T-cell (primary cell): ENCODE measurements at regions not wholly inside any gene's neighbourhood (a gene's known extent, or its start where the extent isn't known, plus 50 kb on each side); places are given as distances from the start of the nearest gene placed in this dataset.

ENCODE experiments used
- ATAC-seq, 4 experiments: fragments of 200-7000 bp in 3 of 4; fragments of 150-1000 bp in 1 of 4; cut with Tn5 transposase; replicated peaks in 1 of 4; 1 replicate in 3 of 4; 2 replicates in 1 of 4; pipeline ENCODE4 v1.10.0; 2021; ENCODE audit warnings: moderate library complexity in 3 of 4, mild to moderate bottlenecking in 2 of 4, moderate number of reproducible peaks in 1 of 4
- CTCF ChIA-PET, 2 donors: fragments of 300-600 bp; sonication (Branson Sonifier 250); formaldehyde crosslinking; loops; one replicate each; lab custom pipeline; 2022; ENCODE audit warnings: antibody characterized with exemption in 2 of 2; lab: Charles Lee
- POLR2A ChIA-PET, 2 donors: fragments of 300-600 bp; sonication (Branson Sonifier 250); formaldehyde crosslinking; loops; one replicate each; lab custom pipeline; 2022; ENCODE audit warnings: antibody characterized with exemption in 2 of 2; lab: Charles Lee
- DNase-seq, 35 experiments: peaks; one replicate each; pipeline versions ENCODE4 v3.0.0 to v3.0.0-alpha.2; 2013 to 2023
- H3K27ac ChIP-seq: one replicate; pipeline ENCODE4 v1.5.1; 2013; ENCODE audit warnings: low read length
- H3K27me3 ChIP-seq, 2 experiments: replicated peaks in 1 of 2; 1 replicate in 1 of 2; 2 replicates in 1 of 2; pipeline versions ENCODE4 v1.6.1 to v1.7.0; 2013; ENCODE audit warnings: low read length in 1 of 2, mixed read lengths in 1 of 2; ENCODE audit not compliant: control insufficient read depth in 2 of 2, insufficient read depth in 2 of 2; ENCODE audit errors: extremely low read depth in 1 of 2
- H3K36me3 ChIP-seq, 2 donors: 1 replicate in 1 of 2; 2 replicates in 1 of 2; pipeline versions ENCODE4 v1.6.1 to v1.7.0; 2013; ENCODE audit warnings: low read length in 1 of 2; ENCODE audit not compliant: control insufficient read depth in 2 of 2, insufficient read depth in 1 of 2; ENCODE audit errors: extremely low read depth in 1 of 2
- H3K4me1 ChIP-seq, 2 experiments: 1 replicate in 1 of 2; 2 replicates in 1 of 2; pipeline versions ENCODE4 v1.6.1 to v1.7.0; 2013; ENCODE audit warnings: low read length in 2 of 2, mixed read lengths in 1 of 2; ENCODE audit not compliant: insufficient read depth in 2 of 2, control insufficient read depth in 1 of 2; ENCODE audit errors: extremely low read depth in 1 of 2
- H3K4me3 ChIP-seq, 2 donors: 1 replicate in 1 of 2; 2 replicates in 1 of 2; pipeline versions ENCODE4 v1.5.1 to v1.7.0; 2013; ENCODE audit warnings: mild to moderate bottlenecking in 2 of 2, low read length in 1 of 2, moderate library complexity in 1 of 2; ENCODE audit not compliant: control insufficient read depth in 1 of 2; ENCODE audit errors: extremely low read depth in 1 of 2
- H3K9me3 ChIP-seq: 2 replicates; pipeline ENCODE4 v1.7.0; 2013
- H3K27ac Mint-ChIP-seq, 2 donors: one replicate each; pipeline ENCODE4 v1.8.0; 2020 to 2021; ENCODE audit warnings: mild to moderate bottlenecking in 2 of 2, mixed read lengths in 2 of 2
- H3K27me3 Mint-ChIP-seq, 2 donors: one replicate each; pipeline ENCODE4 v1.8.0; 2021 to 2022; ENCODE audit warnings: mixed read lengths in 2 of 2
- H3K36me3 Mint-ChIP-seq: one replicate; pipeline ENCODE4 v1.8.0; 2021; ENCODE audit warnings: mixed read lengths
- H3K4me1 Mint-ChIP-seq, 3 donors: one replicate each; pipeline ENCODE4 v1.8.0; 2020 to 2022; ENCODE audit warnings: mixed read lengths in 3 of 3, mild to moderate bottlenecking in 1 of 3
- H3K4me3 Mint-ChIP-seq, 3 donors: one replicate each; pipeline ENCODE4 v1.8.0; 2020 to 2022; ENCODE audit warnings: mild to moderate bottlenecking in 3 of 3, mixed read lengths in 3 of 3, moderate library complexity in 3 of 3
- H3K9me3 Mint-ChIP-seq, 3 donors: one replicate each; pipeline ENCODE4 v1.8.0; 2020 to 2022; ENCODE audit warnings: mixed read lengths in 3 of 3
- WGBS: methylation state at CpG from one replicate; pipeline ENCODE4 v1.1.5; 2013; ENCODE audit warnings: missing lambda C conversion rate; ENCODE audit not compliant: insufficient coverage; 5-methylcytosine and 5-hydroxymethylcytosine counted together

GRCh38 chr20:22914291-22914690 lies 120.8 kb upstream of the SSTR4 start:
- Histone ChIP-seq H3K9me3 (no peaks in the 10 kb centered on the region), H3K27me3 (peaks cover 0 to 3% of the 10 kb centered on the region in 2 experiments), H3K4me1 (no peaks in the 10 kb centered on the region), H3K36me3 (no peaks in the 10 kb centered on the region), H3K27ac (no peak overlapping the region), H3K4me3 (no peak overlapping the region)
- ChIA-PET CTCF (no interaction called here), POLR2A (no interaction called here)
- no peak overlapping the region for H3K27ac Mint-ChIP-seq
- ATAC-seq (no peak), DNase-seq (no peak)
- H3K36me3 Mint-ChIP-seq = no peaks in the 10 kb centered on the region
- no peaks in the 10 kb centered on the region for H3K4me1 Mint-ChIP-seq
- no peak overlapping the region for H3K4me3 Mint-ChIP-seq
- peaks cover 5 to 8% (median 5%) of the 10 kb centered on the region in 3 donors for H3K9me3 Mint-ChIP-seq
- H3K27me3 Mint-ChIP-seq = no peaks in the 10 kb centered on the region
- WGBS = no CpG with 5 or more reads among the region's 2 CpGs

- POLR2A ChIA-PET = no interaction called here
- no peaks in the 10 kb centered on the region for H3K9me3 ChIP-seq
- Mint-ChIP-seq H3K9me3 (peaks cover 5 to 8% (median 5%) of the 10 kb centered on the region in 3 donors), H3K4me3 (no peak overlapping the region), H3K4me1 (no peaks in the 10 kb centered on the region), H3K36me3 (no peaks in the 10 kb centered on the region), H3K27me3 (no peaks in the 10 kb centered on the region), H3K27ac (no peak overlapping the region)
- H3K4me3 ChIP-seq = no peak overlapping the region
- CTCF ChIA-PET = no interaction called here
- H3K4me1 ChIP-seq = no peaks in the 10 kb centered on the region
- no peak for DNase-seq
- H3K27ac ChIP-seq = no peak overlapping the region
- no peak for ATAC-seq
- H3K27me3 ChIP-seq = peaks cover 0 to 3% of the 10 kb centered on the region in 2 experiments
- no CpG with 5 or more reads among the region's 2 CpGs for WGBS
- H3K36me3 ChIP-seq = no peaks in the 10 kb centered on the region
Observed at GRCh38 chr20:22915512-22915911, 119.6 kb upstream of the SSTR4 start.

GRCh38 chr20:22916021-22916842 lies 118.9 kb upstream of the SSTR4 start:
- no peak overlapping the region for H3K27ac ChIP-seq
- H3K9me3 Mint-ChIP-seq = peaks cover 5 to 8% (median 5%) of the 10 kb centered on the region in 3 donors
- H3K4me1 Mint-ChIP-seq = no peaks in the 10 kb centered on the region
- H3K36me3 ChIP-seq = no peaks in the 10 kb centered on the region
- no peaks in the 10 kb centered on the region for H3K9me3 ChIP-seq
- DNase-seq (no peak), ATAC-seq (no peak)
- no peak overlapping the region for H3K4me3 Mint-ChIP-seq
- no peaks in the 10 kb centered on the region for H3K36me3 Mint-ChIP-seq
- no peak overlapping the region for H3K27ac Mint-ChIP-seq
- H3K27me3 ChIP-seq = peaks cover 0 to 3% of the 10 kb centered on the region in 2 experiments
- POLR2A ChIA-PET = no interaction called here
- WGBS = 67% methylated on average over 9 of the region's 12 CpGs
- CTCF ChIA-PET = no interaction called here
- peaks cover 0 to 2% of the 10 kb centered on the region in 2 donors for H3K27me3 Mint-ChIP-seq
- no peaks in the 10 kb centered on the region for H3K4me1 ChIP-seq
- H3K4me3 ChIP-seq = no peak overlapping the region

- DNase-seq = no peak
- Mint-ChIP-seq H3K27me3 (peaks cover 0 to 3% of the 10 kb centered on the region in 2 donors), H3K36me3 (no peaks in the 10 kb centered on the region), H3K4me1 (no peaks in the 10 kb centered on the region), H3K27ac (no peak overlapping the region), H3K9me3 (peaks cover 3 to 5% (median 5%) of the 10 kb centered on the region in 3 donors), H3K4me3 (no peak overlapping the region)
- CTCF ChIA-PET = no interaction called here
- no peak overlapping the region for H3K4me3 ChIP-seq
- POLR2A ChIA-PET = no interaction called here
- H3K9me3 ChIP-seq = no peaks in the 10 kb centered on the region
- H3K36me3 ChIP-seq = no peaks in the 10 kb centered on the region
- no peaks in the 10 kb centered on the region for H3K4me1 ChIP-seq
- ATAC-seq = no peak
- H3K27me3 ChIP-seq = peaks cover 0 to 3% of the 10 kb centered on the region in 2 experiments
- no peak overlapping the region for H3K27ac ChIP-seq
Observed at GRCh38 chr20:22918286-22918983, 116.7 kb upstream of the SSTR4 start.

GRCh38 chr20:22920898-22921297 lies 114.2 kb upstream of the SSTR4 start:
- H3K4me3 ChIP-seq = no peak overlapping the region
- H3K36me3 ChIP-seq = no peaks in the 10 kb centered on the region
- no peaks in the 10 kb centered on the region for H3K9me3 Mint-ChIP-seq
- 39% methylated on average over 2 of the region's 5 CpGs for WGBS
- ATAC-seq (no peak), DNase-seq (no peak)
- no peaks in the 10 kb centered on the region for H3K4me1 Mint-ChIP-seq
- H3K4me3 Mint-ChIP-seq = no peak overlapping the region
- H3K27ac Mint-ChIP-seq = no peak overlapping the region
- H3K27me3 Mint-ChIP-seq = peaks cover 0 to 3% of the 10 kb centered on the region in 2 donors
- peaks cover 0 to 3% of the 10 kb centered on the region in 2 experiments for H3K27me3 ChIP-seq
- ChIA-PET CTCF (no interaction called here), POLR2A (no interaction called here)
- H3K9me3 ChIP-seq = no peaks in the 10 kb centered on the region
- H3K4me1 ChIP-seq = no peaks in the 10 kb centered on the region
- H3K36me3 Mint-ChIP-seq = no peaks in the 10 kb centered on the region
- no peak overlapping the region for H3K27ac ChIP-seq

- no peaks in the 10 kb centered on the region for H3K36me3 Mint-ChIP-seq
- H3K9me3 Mint-ChIP-seq = no peaks in the 10 kb centered on the region
- no peak overlapping the region for H3K4me3 Mint-ChIP-seq
- H3K4me1 Mint-ChIP-seq = no peaks in the 10 kb centered on the region
- Histone ChIP-seq H3K9me3 (no peaks in the 10 kb centered on the region), H3K4me1 (no peaks in the 10 kb centered on the region), H3K27ac (no peak overlapping the region), H3K27me3 (no peaks in the 10 kb centered on the region), H3K36me3 (no peaks in the 10 kb centered on the region), H3K4me3 (no peak overlapping the region)
- WGBS = 24% methylated on average over 3 of the region's 7 CpGs
- H3K27me3 Mint-ChIP-seq = peaks cover 0 to 3% of the 10 kb centered on the region in 2 donors
- ATAC-seq (no peak), DNase-seq (no peak)
- CTCF ChIA-PET = no interaction called here
- POLR2A ChIA-PET = no interaction called here
- no peak overlapping the region for H3K27ac Mint-ChIP-seq
Observed at GRCh38 chr20:22921595-22922421, 113.3 kb upstream of the SSTR4 start.
